Activated CD8-positive, alpha-beta T cell treated with anti-CD3 and anti-CD28 coated beads for 36 hours (primary cell): ENCODE measurements at regions not wholly inside any gene's neighbourhood (a gene's known extent, or its start where the extent isn't known, plus 50 kb on each side); places are given as distances from the start of the nearest gene placed in this dataset.

Experiments used
- ATAC-seq: fragments of 200-7000 bp; cut with Tn5 transposase; one replicate; pipeline ENCODE4 v1.10.0; 2021; ENCODE audit warnings: mild to moderate bottlenecking, moderate library complexity
- CTCF ChIA-PET: fragments of 350-600 bp; sonication (Branson Sonifier 250); formaldehyde crosslinking; loops from one replicate; lab custom pipeline; 2021; ENCODE audit warnings: antibody characterized with exemption; lab: Charles Lee
- POLR2A ChIA-PET: fragments of 350-600 bp; sonication (Branson Sonifier 250); formaldehyde crosslinking; loops from one replicate; lab custom pipeline; 2021; ENCODE audit warnings: antibody characterized with exemption; lab: Charles Lee
- DNase-seq: peaks from one replicate; pipeline ENCODE4 v3.0.0-alpha.2; 2020
- H3K27ac Mint-ChIP-seq: one replicate; pipeline ENCODE4 v1.8.0; 2021; ENCODE audit warnings: mild to moderate bottlenecking, mixed read lengths
- H3K27me3 Mint-ChIP-seq: one replicate; pipeline ENCODE4 v1.8.0; 2021; ENCODE audit warnings: mixed read lengths
- H3K36me3 Mint-ChIP-seq: one replicate; pipeline ENCODE4 v1.8.0; 2021; ENCODE audit warnings: low read depth, mixed read lengths
- H3K4me1 Mint-ChIP-seq: one replicate; pipeline ENCODE4 v1.8.0; 2021; ENCODE audit warnings: low read depth, mixed read lengths
- H3K4me3 Mint-ChIP-seq: one replicate; pipeline ENCODE4 v1.8.0; 2021; ENCODE audit warnings: mild to moderate bottlenecking, moderate library complexity, mixed read lengths
- H3K9me3 Mint-ChIP-seq: one replicate; pipeline ENCODE4 v1.8.0; 2021; ENCODE audit warnings: mixed read lengths
- CTCF ChIP-seq: fragments of 200-600 bp; IDR thresholded peaks from one replicate; pipeline ENCODE4 v1.8.0; 2022; ENCODE audit warnings: antibody characterized with exemption, mild to moderate bottlenecking
- intact Hi-C: fragments of 100-400 bp; cut with micrococcal nuclease; formaldehyde crosslinking; loops from one replicate; pipeline ENCODE4 v1.10.0; 2022

GRCh38 chr4:177957596-177958360, 515.5 kb upstream of the AGA start:
- ATAC-seq (no peak), DNase-seq (no peak)
- no peaks in the 10 kb centered on the region for H3K27me3 Mint-ChIP-seq
- no peaks in the 10 kb centered on the region for H3K36me3 Mint-ChIP-seq
- POLR2A ChIA-PET, result no interaction called here
- CTCF ChIA-PET, result no interaction called here
- TF ChIP-seq CTCF, result no peak
- H3K4me1 Mint-ChIP-seq, result no peaks in the 10 kb centered on the region
- intact Hi-C loops, result no loop called here
- H3K27ac Mint-ChIP-seq, result no peak overlapping the region
- H3K9me3 Mint-ChIP-seq, result no peaks in the 10 kb centered on the region
- H3K4me3 Mint-ChIP-seq, result no peak overlapping the region

- no peaks in the 10 kb centered on the region for H3K27me3 Mint-ChIP-seq
- no peak overlapping the region for H3K27ac Mint-ChIP-seq
- POLR2A ChIA-PET, result no interaction called here
- DNase-seq, result no peak
- no peak overlapping the region for H3K4me3 Mint-ChIP-seq
- ATAC-seq, result no peak
- intact Hi-C loops, result no loop called here
- TF ChIP-seq CTCF, result no peak
- H3K36me3 Mint-ChIP-seq, result no peaks in the 10 kb centered on the region
- no peaks in the 10 kb centered on the region for H3K9me3 Mint-ChIP-seq
- H3K4me1 Mint-ChIP-seq, result no peaks in the 10 kb centered on the region
- CTCF ChIA-PET, result interaction anchor here (1.3 kb wide), 1 partner anchor 9 kb away, joined by 3 read pairs; no protein-coding TSS in a partner anchor
Measured at GRCh38 chr4:177960566-177960965, 518.3 kb upstream of the AGA start.

- no peak overlapping the region for H3K4me3 Mint-ChIP-seq
- H3K27ac Mint-ChIP-seq, result no peak overlapping the region
- H3K9me3 Mint-ChIP-seq, result no peaks in the 10 kb centered on the region
- no peaks in the 10 kb centered on the region for H3K27me3 Mint-ChIP-seq
- intact Hi-C loops, result no loop called here
- no peaks in the 10 kb centered on the region for H3K36me3 Mint-ChIP-seq
- CTCF ChIA-PET, result no interaction called here
- H3K4me1 Mint-ChIP-seq, result no peaks in the 10 kb centered on the region
- no peak for TF ChIP-seq CTCF
- POLR2A ChIA-PET, result no interaction called here
- ATAC-seq, result no peak
- no peak for DNase-seq
Measured at GRCh38 chr4:177961761-177962380, 519.6 kb upstream of the AGA start.

- H3K9me3 Mint-ChIP-seq, result no peaks in the 10 kb centered on the region
- no peak for TF ChIP-seq CTCF
- no peaks in the 10 kb centered on the region for H3K4me1 Mint-ChIP-seq
- ATAC-seq (no peak), DNase-seq (no peak)
- ChIA-PET POLR2A (no interaction called here), CTCF (no interaction called here)
- no peaks in the 10 kb centered on the region for H3K27me3 Mint-ChIP-seq
- intact Hi-C loops, result no loop called here
- no peak overlapping the region for H3K27ac Mint-ChIP-seq
- H3K36me3 Mint-ChIP-seq, result no peaks in the 10 kb centered on the region
- H3K4me3 Mint-ChIP-seq, result no peak overlapping the region
Measured at GRCh38 chr4:177964061-177964460, 521.8 kb upstream of the AGA start.

- intact Hi-C loops, result no loop called here
- POLR2A ChIA-PET, result no interaction called here
- H3K27ac Mint-ChIP-seq, result no peak overlapping the region
- H3K4me1 Mint-ChIP-seq, result no peaks in the 10 kb centered on the region
- no peaks in the 10 kb centered on the region for H3K9me3 Mint-ChIP-seq
- no peak for ATAC-seq
- H3K36me3 Mint-ChIP-seq, result no peaks in the 10 kb centered on the region
- H3K27me3 Mint-ChIP-seq, result no peaks in the 10 kb centered on the region
- TF ChIP-seq CTCF, result no peak
- no peak for DNase-seq
- CTCF ChIA-PET, result no interaction called here
- H3K4me3 Mint-ChIP-seq, result no peak overlapping the region
Measured at GRCh38 chr4:177964693-177965168, 522.5 kb upstream of the AGA start.
